Mesenchymal stem cell (in vitro differentiated cells and primary cell): ENCODE measurements at regions not wholly inside any gene's neighbourhood (a gene's known extent, or its start where the extent isn't known, plus 50 kb on each side); places are given as distances from the start of the nearest gene placed in this dataset.

Experiments used
- DNase-seq: peaks from one replicate; pipeline ENCODE4 v3.0.0-alpha.2; 2013
- H2AFZ ChIP-seq: one replicate; pipeline ENCODE4 v1.6.1; 2013; ENCODE audit warnings: low read depth, mild to moderate bottlenecking, control low read depth, inconsistent platforms, low read length, moderate library complexity
- H2AK5ac ChIP-seq: 2 replicates; pipeline ENCODE4 v1.6.1; 2013; ENCODE audit warnings: low read length, moderate library complexity, mild to moderate bottlenecking, inconsistent platforms; ENCODE audit not compliant: severe bottlenecking
- H2BK120ac ChIP-seq: one replicate; pipeline ENCODE4 v1.6.1; 2013; ENCODE audit warnings: low read depth, mild to moderate bottlenecking, inconsistent platforms, low read length, moderate library complexity
- H2BK12ac ChIP-seq, 2 experiments: one replicate each; pipeline ENCODE4 v1.6.1; 2013; ENCODE audit warnings: inconsistent platforms in 2 of 2, low read length in 2 of 2, mild to moderate bottlenecking in 2 of 2, moderate library complexity in 2 of 2, control low read depth in 1 of 2
- H2BK15ac ChIP-seq: one replicate; pipeline ENCODE4 v1.6.1; 2013; ENCODE audit warnings: mild to moderate bottlenecking, low read depth, inconsistent platforms; ENCODE audit not compliant: poor library complexity, severe bottlenecking
- H2BK5ac ChIP-seq: 2 replicates; pipeline ENCODE4 v1.6.1; 2013; ENCODE audit warnings: low read depth, mild to moderate bottlenecking, low read length, control low read depth, inconsistent platforms; ENCODE audit not compliant: poor library complexity, severe bottlenecking
- H3K14ac ChIP-seq, 2 experiments: one replicate each; pipeline ENCODE4 v1.6.1; 2013; ENCODE audit warnings: inconsistent platforms in 2 of 2, low read length in 2 of 2, control low read depth in 1 of 2, mild to moderate bottlenecking in 1 of 2, moderate library complexity in 1 of 2
- H3K18ac ChIP-seq, 2 experiments: one replicate each; pipeline ENCODE4 v1.6.1; 2013; ENCODE audit warnings: inconsistent platforms in 2 of 2, low read length in 2 of 2, control low read depth in 1 of 2, low read depth in 1 of 2, mild to moderate bottlenecking in 1 of 2
- H3K23ac ChIP-seq, 2 experiments: one replicate each; pipeline ENCODE4 v1.6.1; 2013; ENCODE audit warnings: inconsistent platforms in 2 of 2, low read length in 2 of 2, mild to moderate bottlenecking in 2 of 2, moderate library complexity in 2 of 2, control low read depth in 1 of 2
- H3K27ac ChIP-seq: 2 replicates; pipeline ENCODE4 v1.5.1; 2013; ENCODE audit warnings: mild to moderate bottlenecking, moderate library complexity, low read length, control low read depth, inconsistent platforms; ENCODE audit not compliant: poor library complexity, severe bottlenecking
- H3K27me3 ChIP-seq, 2 experiments: 2 replicates each; pipeline versions ENCODE4 v1.6.1 to v1.7.0; 2013; ENCODE audit warnings: low read length in 2 of 2, mild to moderate bottlenecking in 2 of 2, moderate library complexity in 2 of 2, control low read depth in 1 of 2, inconsistent platforms in 1 of 2; ENCODE audit not compliant: control insufficient read depth in 1 of 2, insufficient read depth in 1 of 2
- H3K36me3 ChIP-seq, 2 experiments: 2 replicates each; pipeline versions ENCODE4 v1.6.1 to v1.7.0; 2013; ENCODE audit warnings: low read length in 2 of 2, control low read depth in 1 of 2, inconsistent platforms in 1 of 2, low read depth in 1 of 2, mild to moderate bottlenecking in 1 of 2; ENCODE audit not compliant: insufficient read depth in 2 of 2, control insufficient read depth in 1 of 2
- H3K4ac ChIP-seq, 2 experiments: one replicate each; pipeline ENCODE4 v1.6.1; 2013; ENCODE audit warnings: inconsistent platforms in 2 of 2, low read length in 2 of 2, mild to moderate bottlenecking in 2 of 2, moderate library complexity in 2 of 2, control low read depth in 1 of 2, low read depth in 1 of 2
- H3K4me1 ChIP-seq: 2 replicates; pipeline ENCODE4 v1.6.1; 2013; ENCODE audit warnings: low read depth, low read length, control low read depth; ENCODE audit not compliant: control insufficient read depth, insufficient read depth
- H3K4me2 ChIP-seq: 2 replicates; pipeline ENCODE4 v1.6.1; 2013; ENCODE audit warnings: low read length, mild to moderate bottlenecking, inconsistent platforms; ENCODE audit not compliant: poor library complexity, severe bottlenecking
- H3K4me3 ChIP-seq, 2 experiments: 2 replicates each; pipeline versions ENCODE4 v1.5.1 to v1.7.0; 2013; ENCODE audit warnings: low read length in 2 of 2, mild to moderate bottlenecking in 2 of 2, control low read depth in 1 of 2, low read depth in 1 of 2; ENCODE audit not compliant: insufficient read depth in 1 of 2
- H3K79me1 ChIP-seq: replicated peaks from 2 replicates; pipeline ENCODE4 v1.6.1; 2013; ENCODE audit warnings: mild to moderate bottlenecking, control low read depth, low read length, inconsistent platforms; ENCODE audit not compliant: poor library complexity, severe bottlenecking
- H3K9ac ChIP-seq: 2 replicates; pipeline ENCODE4 v1.7.0; 2013; ENCODE audit warnings: mild to moderate bottlenecking, low read length, moderate library complexity
- H3K9me3 ChIP-seq: 2 replicates; pipeline ENCODE4 v1.7.0; 2013; ENCODE audit warnings: mild to moderate bottlenecking, low read length; ENCODE audit not compliant: control insufficient read depth
- H4K8ac ChIP-seq: one replicate; pipeline ENCODE4 v1.6.1; 2013; ENCODE audit warnings: inconsistent platforms, mild to moderate bottlenecking, low read length, moderate library complexity
- H4K91ac ChIP-seq: one replicate; pipeline ENCODE4 v1.6.1; 2013; ENCODE audit warnings: mild to moderate bottlenecking, low read length, inconsistent platforms
- WGBS: methylation state at CpG from one replicate; pipeline ENCODE4 v1.1.7; 2013; ENCODE audit warnings: mixed read lengths; 5-methylcytosine and 5-hydroxymethylcytosine counted together

GRCh38 chr21:43274946-43275310 lies 106.1 kb downstream of the CRYAA start:
- no peak overlapping the region for H4K91ac ChIP-seq
- H3K14ac ChIP-seq, result peak overlapping the region in 1 of 2 experiments; percentile 63
- peaks cover 51 to 96% of the 10 kb centered on the region in 2 experiments for H3K27me3 ChIP-seq
- peak overlapping the region in 1 of 2 experiments; percentile 11 for H2BK12ac ChIP-seq
- no peak overlapping the region for H3K4ac ChIP-seq
- H2BK15ac ChIP-seq, result no peak overlapping the region
- peak overlapping the region in 1 of 2 experiments; percentile 46 for H3K18ac ChIP-seq
- H3K23ac ChIP-seq, result no peak overlapping the region
- H4K8ac ChIP-seq, result no peak overlapping the region
- H3K27ac ChIP-seq, result no peak overlapping the region
- no peak overlapping the region for H3K4me2 ChIP-seq
- H3K4me3 ChIP-seq, result no peak overlapping the region
- no peaks in the 10 kb centered on the region for H3K9me3 ChIP-seq
- H3K36me3 ChIP-seq, result no peaks in the 10 kb centered on the region
- H2AK5ac ChIP-seq, result no peak overlapping the region
- H3K9ac ChIP-seq, result no peak overlapping the region
- no peak overlapping the region for H2BK120ac ChIP-seq
- H3K4me1 ChIP-seq, result peaks cover 7% of the 10 kb centered on the region
- WGBS, result 90% methylated on average over 6 of the region's 6 CpGs
- H2BK5ac ChIP-seq, result no peak overlapping the region
- DNase-seq, result no peak
- no peaks in the 10 kb centered on the region for H3K79me1 ChIP-seq
- H2AFZ ChIP-seq, result no peak overlapping the region

GRCh38 chr21:43274022-43274945 lies 105.5 kb downstream of the CRYAA start:
- H4K91ac ChIP-seq, result no peak overlapping the region
- no peaks in the 10 kb centered on the region for H3K36me3 ChIP-seq
- H2AK5ac ChIP-seq, result no peak overlapping the region
- H2BK12ac ChIP-seq, result no peak overlapping the region
- no peak overlapping the region for H3K4ac ChIP-seq
- H3K9ac ChIP-seq, result no peak overlapping the region
- peak overlapping the region in 1 of 2 experiments; percentile 48 for H3K14ac ChIP-seq
- H3K27ac ChIP-seq, result no peak overlapping the region
- no peak overlapping the region for H3K23ac ChIP-seq
- H2BK5ac ChIP-seq, result no peak overlapping the region
- DNase-seq, result no peak
- H3K4me2 ChIP-seq, result no peak overlapping the region
- no peak overlapping the region for H3K4me3 ChIP-seq
- H3K9me3 ChIP-seq, result no peaks in the 10 kb centered on the region
- peaks cover 7% of the 10 kb centered on the region for H3K4me1 ChIP-seq
- no peak overlapping the region for H2AFZ ChIP-seq
- no peak overlapping the region for H2BK15ac ChIP-seq
- no peaks in the 10 kb centered on the region for H3K79me1 ChIP-seq
- H4K8ac ChIP-seq, result no peak overlapping the region
- 83% methylated on average over 14 of the region's 21 CpGs for WGBS
- no peak overlapping the region for H3K18ac ChIP-seq
- no peak overlapping the region for H2BK120ac ChIP-seq
- H3K27me3 ChIP-seq, result peaks cover 50 to 99% of the 10 kb centered on the region in 2 experiments

- Histone ChIP-seq H3K4me2 (no peak overlapping the region), H3K4ac (no peak overlapping the region), H2BK120ac (no peak overlapping the region), H4K8ac (no peak overlapping the region), H4K91ac (no peak overlapping the region), H3K36me3 (no peaks in the 10 kb centered on the region), H3K4me3 (no peak overlapping the region), H2BK12ac (no peak overlapping the region), H3K9me3 (no peaks in the 10 kb centered on the region), H2AK5ac (no peak overlapping the region), H2BK15ac (no peak overlapping the region), H3K23ac (no peak overlapping the region), H3K79me1 (no peaks in the 10 kb centered on the region), H3K9ac (no peak overlapping the region), H3K18ac (no peak overlapping the region), H2BK5ac (no peak overlapping the region), H3K27me3 (peaks cover 44 to 96% of the 10 kb centered on the region in 2 experiments), H3K4me1 (peaks cover 7% of the 10 kb centered on the region), H3K14ac (no peak overlapping the region), H3K27ac (no peak overlapping the region), H2AFZ (no peak overlapping the region)
- DNase-seq, result peak; percentile 8
- WGBS, result 46% methylated on average over 9 of the region's 9 CpGs
Observed at GRCh38 chr21:43273708-43274021, 104.9 kb downstream of the CRYAA start.

GRCh38 chr21:43273016-43273707 lies 104.4 kb downstream of the CRYAA start:
- Histone ChIP-seq H3K14ac (no peak overlapping the region), H2BK12ac (no peak overlapping the region), H3K9me3 (no peaks in the 10 kb centered on the region), H3K36me3 (no peaks in the 10 kb centered on the region), H3K4me1 (peaks cover 7% of the 10 kb centered on the region), H2BK15ac (no peak overlapping the region), H2AFZ (no peak overlapping the region), H2BK5ac (no peak overlapping the region), H3K9ac (no peak overlapping the region), H4K8ac (no peak overlapping the region), H3K4ac (no peak overlapping the region), H3K18ac (no peak overlapping the region), H4K91ac (no peak overlapping the region), H3K4me3 (no peak overlapping the region), H2BK120ac (no peak overlapping the region), H3K4me2 (no peak overlapping the region), H3K27me3 (peaks cover 41 to 94% of the 10 kb centered on the region in 2 experiments), H2AK5ac (no peak overlapping the region), H3K23ac (no peak overlapping the region), H3K27ac (no peak overlapping the region), H3K79me1 (no peaks in the 10 kb centered on the region)
- no peak for DNase-seq
- WGBS, result 84% methylated on average over 22 of the region's 22 CpGs
